ENCODE measurements at regions not wholly inside any gene's neighbourhood (a gene's known extent, or its start where the extent isn't known, plus 50 kb on each side); places are given as distances from the start of the nearest gene placed in this dataset.
"Not testable (repeated sequence)": the region's sequence is repeated elsewhere in the genome, so short reads cannot be mapped to it uniquely, and the experiment has no call there.

DNA sequence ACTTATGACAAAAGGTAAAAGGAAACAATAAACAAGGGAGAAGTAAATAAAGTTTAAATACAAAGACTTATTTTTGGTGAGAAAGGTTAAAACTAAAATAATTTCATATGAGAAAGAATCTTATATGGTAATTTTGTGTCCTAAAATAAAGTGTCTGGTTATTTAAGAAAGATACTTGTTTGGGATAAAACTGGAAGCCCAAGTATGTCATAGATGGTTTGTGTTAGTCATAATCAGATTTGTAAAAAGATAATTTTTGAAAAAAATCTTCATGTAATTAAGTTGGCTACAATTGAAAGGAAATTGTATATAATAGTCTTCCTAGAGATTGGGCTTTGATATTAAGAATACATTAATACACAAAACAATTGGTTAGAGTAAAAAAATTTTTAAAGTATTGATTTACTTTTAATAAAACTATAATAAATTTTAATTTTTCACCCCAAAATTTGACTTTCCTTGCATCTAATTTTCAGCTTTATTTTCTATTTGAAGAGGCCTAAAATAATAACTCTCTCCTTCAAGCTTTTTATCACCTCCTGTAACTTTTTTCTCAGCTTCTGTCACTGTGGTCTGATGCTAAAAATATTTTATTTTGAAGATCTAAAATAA is 315.6 kb downstream of the SLITRK5 start:
- DNase-seq: no peak

GRCh38 chr13:87998081-87998480 is 326.9 kb downstream of the SLITRK5 start:
- DNase-seq: no peak

DNA sequence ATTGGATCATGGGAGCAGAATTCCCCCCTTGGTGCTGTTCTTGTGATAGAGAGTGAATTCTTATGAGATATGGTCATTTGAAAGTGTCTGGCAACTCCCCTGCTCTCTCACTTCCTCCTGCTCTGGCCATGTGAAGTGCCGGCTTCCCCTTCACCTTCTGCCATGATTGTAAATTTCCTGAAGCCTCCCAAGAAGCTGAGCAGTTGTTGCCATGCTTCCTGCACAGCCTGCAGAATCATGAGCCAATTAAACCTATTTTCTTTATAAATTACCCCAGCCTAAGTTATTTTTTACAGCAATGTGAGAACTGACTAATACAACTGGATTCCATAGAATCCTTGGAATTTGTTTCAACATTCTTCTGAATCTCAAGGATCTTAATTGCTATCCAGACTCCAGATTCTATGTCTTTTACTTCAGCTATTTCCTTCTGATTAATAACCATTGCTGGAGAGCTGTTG is 328.1 kb downstream of the SLITRK5 start:
- no peak for DNase-seq

DNA sequence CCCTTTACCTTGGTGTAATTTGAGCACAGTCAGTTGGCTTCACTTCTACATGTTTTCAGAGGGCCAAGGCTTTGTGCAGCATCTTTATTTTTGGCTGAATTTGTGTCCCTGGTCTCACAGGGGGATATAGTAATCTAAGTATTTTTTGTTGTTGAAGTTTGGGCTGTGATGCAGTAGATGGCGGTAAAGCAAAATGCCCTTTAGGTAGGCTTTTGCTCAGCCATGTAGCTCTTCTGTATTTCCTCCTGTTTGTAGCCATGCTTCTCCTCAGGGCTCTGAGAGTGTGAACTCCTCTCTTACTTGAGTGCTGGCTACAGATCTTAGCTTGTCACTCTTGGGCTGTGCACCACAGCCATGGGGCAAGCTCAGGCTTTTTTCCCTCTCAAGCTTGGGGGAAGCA is 328.6 kb downstream of the SLITRK5 start:
- DNase-seq: no peak

GRCh38 chr13:88000239-88000638 is 329.1 kb downstream of the SLITRK5 start:
- DNase-seq: no peak

GRCh38 chr13:88000787-88001186 is 329.6 kb downstream of the SLITRK5 start:
- no peak for DNase-seq

DNA sequence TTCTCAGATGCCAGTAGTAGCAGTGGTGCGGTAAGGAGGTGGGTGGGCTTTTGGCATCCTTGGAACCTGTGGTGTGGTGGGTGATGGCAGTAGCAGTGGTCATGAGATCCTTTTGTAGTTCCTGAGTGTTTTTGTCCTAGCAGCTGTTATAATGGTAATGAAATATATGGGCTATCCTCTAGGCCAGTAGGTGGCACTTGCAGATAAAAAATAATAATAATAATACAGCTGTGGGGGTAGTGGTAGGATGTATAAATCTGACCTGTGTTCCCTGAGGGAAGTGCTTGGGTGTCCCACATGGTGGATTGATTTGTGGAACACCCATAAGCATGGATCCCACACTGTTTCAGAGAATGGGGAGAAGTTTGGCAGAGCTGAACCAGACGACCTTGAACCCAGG is 334.0 kb downstream of the SLITRK5 start:
- DNase-seq: no peak

GRCh38 chr13:88014527-88014926 is 343.4 kb downstream of the SLITRK5 start:
- no peak for DNase-seq

- DNase-seq: no peak
Observed at GRCh38 chr13:88022431-88023208, 351.4 kb downstream of the SLITRK5 start.

DNA sequence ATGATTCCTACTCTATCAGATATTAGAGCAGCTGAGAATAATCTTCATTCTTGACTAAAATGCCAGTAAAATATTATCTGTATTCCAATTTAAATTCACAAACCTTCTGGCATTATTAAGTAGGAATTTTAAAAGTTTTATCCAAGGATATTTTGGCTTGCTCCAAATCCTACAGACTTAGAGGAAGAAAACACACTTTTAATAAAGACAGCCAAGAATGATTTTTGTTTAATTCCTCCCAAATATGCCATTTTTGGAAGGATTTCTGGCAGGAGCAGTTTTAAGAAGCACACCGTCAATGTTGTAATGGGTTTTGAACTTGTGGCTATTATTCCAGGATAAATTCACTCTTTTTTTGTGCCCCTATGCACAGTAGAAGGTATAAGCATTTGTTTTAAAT is 355.1 kb downstream of the SLITRK5 start:
- DNase-seq: no peak

DNA sequence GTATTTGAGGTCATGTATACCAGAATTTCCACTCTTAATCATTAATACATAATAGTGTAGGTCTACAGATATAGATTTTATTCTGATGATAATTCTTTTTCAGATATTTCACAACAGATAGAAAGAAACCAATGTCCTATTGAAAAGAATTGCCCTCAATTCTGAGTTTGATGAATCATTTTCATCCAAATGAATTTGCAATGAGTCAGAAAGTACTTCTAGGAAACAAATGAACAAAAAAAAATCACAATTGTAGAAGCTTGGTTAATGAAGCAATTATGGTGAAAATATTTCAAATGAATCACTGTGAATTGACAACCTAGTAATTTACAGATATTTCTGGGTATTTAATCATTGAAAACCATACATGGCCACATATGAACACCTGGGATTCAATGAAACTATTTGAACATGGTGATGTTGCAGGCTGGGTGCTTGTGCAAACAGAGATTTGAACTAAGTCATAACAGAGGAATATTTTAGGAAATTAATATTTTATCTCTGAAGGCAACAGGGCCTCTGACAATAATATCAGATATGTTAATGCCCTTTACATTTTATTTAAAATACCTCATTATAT is 360.9 kb downstream of the SLITRK5 start:
- no peak for DNase-seq

- not testable (repeated sequence) for DNase-seq
Observed at GRCh38 chr13:88036205-88036604, 365.0 kb downstream of the SLITRK5 start.

DNA sequence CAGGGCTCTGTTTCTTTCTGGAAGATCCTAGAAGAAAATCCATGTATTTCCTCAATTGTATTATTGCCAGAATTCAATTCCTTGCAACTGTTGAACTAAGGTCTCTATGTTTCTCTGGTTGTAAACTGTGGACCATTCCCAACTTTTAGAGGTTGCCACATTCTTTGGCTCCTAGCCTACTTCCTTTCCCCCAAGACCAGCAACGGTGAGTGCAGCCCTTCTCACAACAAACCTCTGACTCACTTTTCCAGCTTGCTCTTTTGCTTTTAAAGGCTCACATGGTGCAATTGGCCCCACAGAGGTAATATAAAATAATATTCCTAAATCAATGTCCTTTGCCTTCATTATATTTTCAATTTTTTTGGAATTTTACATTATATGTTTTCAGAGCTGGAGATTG is 371.3 kb downstream of the SLITRK5 start:
- no peak for DNase-seq

- no peak for DNase-seq
Observed at GRCh38 chr13:88051746-88052482, 380.7 kb downstream of the SLITRK5 start.

GRCh38 chr13:88063741-88064140 is 392.6 kb downstream of the SLITRK5 start:
- DNase-seq: no peak

GRCh38 chr13:88066847-88067246 is 395.7 kb downstream of the SLITRK5 start:
- DNase-seq: no peak

DNA sequence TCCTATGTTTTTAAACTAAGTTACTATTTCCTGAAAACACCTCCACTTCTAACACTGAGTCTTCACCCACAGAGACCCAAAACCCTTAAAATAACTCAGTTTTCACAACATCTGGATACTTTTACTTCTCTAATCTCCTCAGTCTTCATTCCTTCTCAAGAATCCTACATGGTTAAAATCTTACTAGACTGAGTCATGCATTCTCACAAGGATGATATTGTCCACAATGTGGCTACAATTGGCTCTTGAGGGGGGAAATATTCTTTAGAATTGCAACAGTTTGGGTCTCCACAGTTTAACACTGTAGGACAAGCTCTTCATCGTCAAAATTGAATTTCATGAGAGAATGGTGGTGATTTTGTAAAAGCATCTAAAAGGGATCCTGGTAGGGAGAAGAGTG is 397.1 kb downstream of the SLITRK5 start:
- no peak for DNase-seq

DNA sequence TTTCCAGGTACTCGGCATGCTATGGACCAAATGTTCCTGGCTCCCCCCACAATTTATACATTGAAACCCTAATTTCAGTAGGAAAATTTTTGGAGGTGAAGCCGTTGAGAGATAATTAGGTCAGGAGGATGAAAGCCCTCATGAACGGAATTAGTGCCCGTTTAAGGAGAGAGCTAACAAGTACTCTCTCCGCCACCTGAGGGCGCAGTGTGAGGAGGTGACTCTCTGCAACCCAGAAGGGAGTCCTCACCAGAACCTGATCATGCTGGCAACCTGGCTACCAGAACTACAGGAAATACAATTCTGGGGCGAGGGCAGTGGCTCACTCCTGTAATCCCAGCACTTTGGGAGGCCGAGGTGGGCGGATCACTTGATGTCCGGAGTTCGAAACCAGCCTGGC is 397.8 kb downstream of the SLITRK5 start:
- peak; percentile 9 for DNase-seq

DNA sequence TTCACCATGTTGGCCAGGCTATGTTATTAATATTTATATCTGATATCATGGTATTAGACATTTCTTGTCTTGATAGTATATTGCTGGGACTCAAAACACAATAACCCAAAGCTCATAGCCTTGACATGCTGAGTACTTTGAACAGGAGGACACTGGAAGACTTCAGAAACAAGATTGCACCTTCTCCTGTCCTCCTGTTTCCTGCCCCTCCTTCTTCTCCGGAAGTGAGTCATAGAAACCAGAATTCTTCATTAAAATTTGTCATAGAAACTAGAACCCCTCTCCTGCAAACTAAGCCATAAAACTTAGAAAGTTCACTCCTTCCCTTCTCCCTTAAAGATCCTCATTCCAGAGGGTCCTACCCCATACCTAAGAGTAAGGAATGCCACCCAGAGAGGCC is 400.2 kb downstream of the SLITRK5 start:
- DNase-seq: no peak

DNA sequence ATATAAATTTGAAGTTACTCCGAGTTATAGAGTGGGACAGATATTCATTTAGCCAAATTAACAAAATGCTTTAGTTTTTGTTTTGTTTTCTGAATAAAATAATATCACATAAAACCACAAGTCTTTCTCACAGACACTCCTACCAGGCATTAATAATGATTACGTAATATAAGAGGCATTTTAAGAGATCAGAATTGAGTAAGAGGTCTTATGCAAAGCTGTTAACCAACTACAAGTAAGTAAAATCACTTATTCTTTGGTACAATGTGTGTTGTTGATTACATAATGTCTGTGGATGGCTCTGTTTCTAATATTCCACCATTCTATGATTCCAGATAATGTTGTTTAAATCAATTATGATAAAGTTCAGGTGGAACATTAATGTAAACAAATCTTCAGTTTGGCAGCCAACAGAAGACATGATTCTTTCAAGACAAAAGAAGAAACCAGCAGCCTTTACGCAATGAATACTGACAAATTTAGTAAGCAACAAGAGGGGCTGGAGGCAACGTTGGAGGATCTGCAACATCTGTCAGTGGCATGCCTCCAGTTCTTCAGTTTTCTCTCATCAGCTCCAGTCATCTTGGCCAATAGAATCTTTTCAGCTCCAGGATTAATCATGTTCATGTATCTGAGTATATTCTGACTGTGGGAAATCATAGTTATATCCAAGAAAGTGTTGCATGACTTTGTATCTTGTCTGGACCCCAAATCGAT is 403.8 kb downstream of the SLITRK5 start:
- DNase-seq: no peak

GRCh38 chr13:88085036-88085435 is 413.9 kb downstream of the SLITRK5 start:
- no peak for DNase-seq

DNA sequence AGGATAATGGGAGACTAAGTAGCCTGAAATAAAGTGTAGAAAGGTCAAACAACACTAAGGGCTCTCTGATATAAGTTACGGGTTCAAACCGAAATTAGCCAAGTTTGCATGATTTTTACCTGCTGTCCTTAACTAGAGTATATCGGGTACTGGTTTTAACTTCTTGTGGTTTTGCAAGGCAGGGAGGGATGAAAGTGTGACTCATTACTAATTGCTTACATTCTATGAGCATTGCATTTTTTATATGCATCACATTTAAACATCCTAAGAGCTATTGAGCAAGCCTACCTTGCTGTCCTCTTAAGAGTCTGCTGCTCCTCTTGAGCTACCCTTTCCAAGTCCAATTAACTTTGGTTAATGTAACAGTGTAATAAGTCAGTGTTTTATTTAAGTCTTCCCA is 415.4 kb downstream of the SLITRK5 start:
- no peak for DNase-seq

- DNase-seq: no peak
Observed at GRCh38 chr13:88097541-88097940, 426.4 kb downstream of the SLITRK5 start.

All from NCI-H1694 treated with DMSO at 0.1 percent for 48 hours (cell line).